ENCODE measurements at regions not wholly inside any gene's neighbourhood (a gene's known extent, or its start where the extent isn't known, plus 50 kb on each side); places are given as distances from the start of the nearest gene placed in this dataset.
"Not testable (repeated sequence)": the region's sequence is repeated elsewhere in the genome, so short reads cannot be mapped to it uniquely, and the experiment has no call there.

GRCh38 chr6:43934803-43935602 lies 165.0 kb downstream of the VEGFA start:
- no peak for DNase-seq (ENCODE audit: low read depth)

- no peak for DNase-seq (ENCODE audit: low read depth)
These were observed 164.3 kb downstream of the VEGFA start for GRCh38 chr6:43934183-43934802.

- no peak for DNase-seq (ENCODE audit: low read depth)
These were observed 163.3 kb downstream of the VEGFA start for GRCh38 chr6:43933148-43933885.

GRCh38 chr6:43932259-43933147 lies 162.5 kb downstream of the VEGFA start:
- no peak for DNase-seq (ENCODE audit: low read depth)

GRCh38 chr6:43931201-43931600 lies 161.2 kb downstream of the VEGFA start:
- DNase-seq (ENCODE audit: low read depth): no peak

GRCh38 chr6:43930440-43931154 lies 160.6 kb downstream of the VEGFA start:
- no peak for DNase-seq (ENCODE audit: low read depth)

- DNase-seq (ENCODE audit: low read depth): no peak
These were observed 159.5 kb downstream of the VEGFA start for GRCh38 chr6:43929511-43929910.

GRCh38 chr6:43927532-43928210 lies 157.7 kb downstream of the VEGFA start:
- DNase-seq (ENCODE audit: low read depth): no peak

- DNase-seq (ENCODE audit: low read depth): no peak
These were observed 156.9 kb downstream of the VEGFA start for GRCh38 chr6:43926634-43927531.

- DNase-seq (ENCODE audit: low read depth): not testable (repeated sequence)
These were observed 155.7 kb downstream of the VEGFA start for GRCh38 chr6:43925636-43926139.

GRCh38 chr6:43924222-43924702 lies 154.3 kb downstream of the VEGFA start:
- DNase-seq (ENCODE audit: low read depth): peak; percentile 10

GRCh38 chr6:43923376-43924221 lies 153.6 kb downstream of the VEGFA start:
- no peak for DNase-seq (ENCODE audit: low read depth)

GRCh38 chr6:43922426-43923375 lies 152.7 kb downstream of the VEGFA start:
- no peak for DNase-seq (ENCODE audit: low read depth)

GRCh38 chr6:43921548-43922425 lies 151.8 kb downstream of the VEGFA start:
- DNase-seq (ENCODE audit: low read depth): no peak

- no peak for DNase-seq (ENCODE audit: low read depth)
These were observed 151.0 kb downstream of the VEGFA start for GRCh38 chr6:43921039-43921438.

- no peak for DNase-seq (ENCODE audit: low read depth)
These were observed 149.8 kb downstream of the VEGFA start for GRCh38 chr6:43919774-43920173.
